GM12878 (cell line): ENCODE measurements at regions not wholly inside any gene's neighbourhood (a gene's known extent, or its start where the extent isn't known, plus 50 kb on each side); places are given as distances from the start of the nearest gene placed in this dataset.

ENCODE experiments used
- ATAC-seq: fragments of 200-7000 bp; cut with Tn5 transposase; 3 replicates; pipeline ENCODE4 v1.9.1; 2020; ENCODE audit warnings: mild to moderate bottlenecking, moderate library complexity
- BruUV-seq: library from RNA; stranded (reverse); fragments of 400-500 nt; replicated peaks from 2 replicates; lab custom pipeline; 2021; lab: Mats Ljungman, UMichigan
- CTCF ChIA-PET: fragments of 300-600 bp; sonication (Branson Sonifier 250); formaldehyde crosslinking; extraction: SDS; loops from one replicate; lab custom pipeline; 2021; ENCODE audit warnings: inconsistent platforms; lab: Yijun Ruan, JAX
- POLR2A ChIA-PET: fragments of 350-600 bp; formaldehyde crosslinking; extraction: SDS; loops from one replicate; lab custom pipeline; 2021; ENCODE audit warnings: inconsistent platforms; lab: Charles Lee
- RAD21 ChIA-PET: fragments of 300-600 bp; sonication (Branson Sonifier 250); formaldehyde crosslinking; loops from one replicate; lab custom pipeline; 2023; ENCODE audit warnings: antibody characterized with exemption; ENCODE audit not compliant: unreplicated experiment; lab: Charles Lee
- SMC1A ChIA-PET: fragments of 300-600 bp; sonication (Branson Sonifier 250); formaldehyde crosslinking; loops from one replicate; lab custom pipeline; 2023; ENCODE audit not compliant: unreplicated experiment, uncharacterized antibody; lab: Charles Lee
- DNase-seq: peaks from one replicate; pipeline ENCODE4 v3.0.0-alpha.2; 2011; ENCODE audit warnings: low read depth, low spot score
- FAIRE-seq: peaks from 3 replicates; lab custom pipeline; 2011; peaks lifted over from hg19 to GRCh38; lab: Jason Lieb, UNC
- H2AFZ ChIP-seq: 2 replicates; pipeline ENCODE4 v1.6.0; 2011; ENCODE audit warnings: low read depth, low read length, control low read depth; ENCODE audit not compliant: control insufficient read depth
- H3K27ac ChIP-seq: 2 replicates; pipeline ENCODE4 v1.5.1; 2011; ENCODE audit warnings: control low read depth; ENCODE audit not compliant: control insufficient read depth, insufficient read depth
- H3K27me3 ChIP-seq, 2 experiments: replicated peaks in 1 of 2; 2 replicates each; pipeline versions ENCODE4 v1.6.0 to v1.6.1; 2011; ENCODE audit warnings: low read length in 1 of 2; ENCODE audit not compliant: control insufficient read depth in 2 of 2, insufficient read depth in 2 of 2
- H3K36me3 ChIP-seq, 2 experiments: 2 replicates each; pipeline ENCODE4 v1.5.1; 2011; ENCODE audit warnings: low read length in 1 of 2; ENCODE audit not compliant: control insufficient read depth in 2 of 2, insufficient read depth in 2 of 2
- H3K4me1 ChIP-seq: 2 replicates; pipeline ENCODE4 v1.6.1; 2011; ENCODE audit warnings: mild to moderate bottlenecking, low read length, moderate library complexity, mixed read lengths; ENCODE audit not compliant: control insufficient read depth, insufficient read depth
- H3K4me2 ChIP-seq: 2 replicates; pipeline ENCODE4 v1.6.0; 2011; ENCODE audit warnings: control low read depth; ENCODE audit not compliant: control insufficient read depth, insufficient read depth
- H3K4me3 ChIP-seq: fragments of 200-600 bp; sonication (generic); 2 replicates; pipeline ENCODE4 v1.5.1; 2016
- H3K79me2 ChIP-seq: 2 replicates; pipeline ENCODE4 v1.6.0; 2011; ENCODE audit warnings: low read length; ENCODE audit not compliant: control insufficient read depth, insufficient read depth
- H3K9ac ChIP-seq: 2 replicates; pipeline ENCODE4 v1.8.0; 2011; ENCODE audit warnings: low read length, control low read depth, mixed read lengths; ENCODE audit not compliant: control insufficient read depth, insufficient read depth
- H3K9me3 ChIP-seq: replicated peaks from 3 replicates; pipeline ENCODE4 v1.5.1; 2011; ENCODE audit warnings: mild to moderate bottlenecking, low read length; ENCODE audit not compliant: control insufficient read depth, insufficient read depth
- H4K20me1 ChIP-seq: 2 replicates; pipeline ENCODE4 v1.6.0; 2011; ENCODE audit not compliant: control insufficient read depth, insufficient read depth
- CBFB ChIP-seq: IDR thresholded peaks from 2 replicates; pipeline ENCODE4 v1.6.1; 2016; ENCODE audit warnings: antibody characterized with exemption, low read depth
- CREM ChIP-seq: IDR thresholded peaks from 2 replicates; pipeline ENCODE4 v1.6.1; 2014; ENCODE audit warnings: antibody characterized with exemption, low read depth
- PAX8 ChIP-seq: fragments of 450-650 bp; IDR thresholded peaks from 2 replicates; pipeline ENCODE4 v1.6.1; 2017; ENCODE audit warnings: mild to moderate bottlenecking, moderate library complexity
- RBBP5 ChIP-seq: fragments of 200-600 bp; sonication (generic); conservative IDR thresholded peaks from 2 replicates; pipeline ENCODE4 v1.6.1; 2016
- RELA ChIP-seq: fragments of 450-650 bp; IDR thresholded peaks from 2 replicates; pipeline ENCODE4 v1.8.0; 2014; ENCODE audit warnings: borderline replicate concordance; ENCODE audit not compliant: partially characterized antibody
- WGBS: methylation state at CpG from one replicate; pipeline ENCODE4 v1.1.6; 2016; ENCODE audit warnings: low lambda C conversion rate; ENCODE audit not compliant: insufficient replicate concordance, insufficient coverage; ENCODE audit errors: missing lambda C conversion rate; 5-methylcytosine and 5-hydroxymethylcytosine counted together
- in situ Hi-C: fragments of 300-500 bp; cut with MboI; formaldehyde crosslinking; loops from 9 replicates; pipeline ENCODE4 v1.14.3; 2018; ENCODE audit warnings: mixed read lengths
- intact Hi-C: fragments of 100-400 bp; cut with micrococcal nuclease; formaldehyde crosslinking; loops from one replicate; pipeline ENCODE4 v1.14.2; 2022; ENCODE audit not compliant: unreplicated experiment
- TF ChIP-seq, protein P1 (sequence below): fragments of 450-650 bp; IDR thresholded peaks from 2 replicates; pipeline ENCODE4 v1.6.1; 2017; ENCODE audit warnings: mild to moderate bottlenecking, moderate library complexity
- TF ChIP-seq, protein P2 (sequence below): fragments of 450-650 bp; IDR thresholded peaks from 2 replicates; pipeline ENCODE4 v1.6.1; 2017; ENCODE audit warnings: low read depth, mild to moderate bottlenecking, moderate library complexity

DNA sequence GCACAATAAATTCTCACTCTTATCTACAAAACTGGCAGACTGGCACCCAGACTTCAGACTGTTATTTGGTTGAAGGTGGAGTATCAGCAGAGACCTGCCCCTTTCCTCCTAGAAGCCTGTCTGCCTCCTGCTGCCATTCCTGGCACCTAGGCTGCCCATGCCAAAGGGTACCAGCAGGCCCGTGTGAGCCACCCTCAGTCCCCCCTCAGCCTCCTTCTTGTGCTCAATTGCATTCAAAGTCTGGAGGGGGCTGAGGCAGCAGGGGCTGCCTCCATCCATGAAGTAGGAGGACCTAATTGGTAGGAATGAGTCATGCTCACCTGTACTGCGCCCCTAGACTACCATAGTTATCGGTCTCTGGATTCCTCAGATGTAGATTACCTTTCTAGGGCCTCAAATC, 440.9 kb upstream of the GRM3 start:
- no peak overlapping the region for H3K4me3 ChIP-seq
- no peaks in the 10 kb centered on the region for H4K20me1 ChIP-seq
- no peak for ATAC-seq
- H3K9me3 ChIP-seq: no peaks in the 10 kb centered on the region; the same call in 2 of the 3 replicates
- in situ Hi-C loops: no loop called here
- RAD21 ChIA-PET: no interaction called here
- H3K27ac ChIP-seq: no peak overlapping the region
- CTCF ChIA-PET: no interaction called here
- no peaks in the 10 kb centered on the region for H3K79me2 ChIP-seq
- SMC1A ChIA-PET: no interaction called here
- no peak for FAIRE-seq
- 2% methylated on average over 3 of the region's 3 CpGs for WGBS
- no peaks in the 10 kb centered on the region for H3K27me3 ChIP-seq
- TF ChIP-seq PAX8: no peak
- no peak for TF ChIP-seq CREM
- TF ChIP-seq, protein P1, sequence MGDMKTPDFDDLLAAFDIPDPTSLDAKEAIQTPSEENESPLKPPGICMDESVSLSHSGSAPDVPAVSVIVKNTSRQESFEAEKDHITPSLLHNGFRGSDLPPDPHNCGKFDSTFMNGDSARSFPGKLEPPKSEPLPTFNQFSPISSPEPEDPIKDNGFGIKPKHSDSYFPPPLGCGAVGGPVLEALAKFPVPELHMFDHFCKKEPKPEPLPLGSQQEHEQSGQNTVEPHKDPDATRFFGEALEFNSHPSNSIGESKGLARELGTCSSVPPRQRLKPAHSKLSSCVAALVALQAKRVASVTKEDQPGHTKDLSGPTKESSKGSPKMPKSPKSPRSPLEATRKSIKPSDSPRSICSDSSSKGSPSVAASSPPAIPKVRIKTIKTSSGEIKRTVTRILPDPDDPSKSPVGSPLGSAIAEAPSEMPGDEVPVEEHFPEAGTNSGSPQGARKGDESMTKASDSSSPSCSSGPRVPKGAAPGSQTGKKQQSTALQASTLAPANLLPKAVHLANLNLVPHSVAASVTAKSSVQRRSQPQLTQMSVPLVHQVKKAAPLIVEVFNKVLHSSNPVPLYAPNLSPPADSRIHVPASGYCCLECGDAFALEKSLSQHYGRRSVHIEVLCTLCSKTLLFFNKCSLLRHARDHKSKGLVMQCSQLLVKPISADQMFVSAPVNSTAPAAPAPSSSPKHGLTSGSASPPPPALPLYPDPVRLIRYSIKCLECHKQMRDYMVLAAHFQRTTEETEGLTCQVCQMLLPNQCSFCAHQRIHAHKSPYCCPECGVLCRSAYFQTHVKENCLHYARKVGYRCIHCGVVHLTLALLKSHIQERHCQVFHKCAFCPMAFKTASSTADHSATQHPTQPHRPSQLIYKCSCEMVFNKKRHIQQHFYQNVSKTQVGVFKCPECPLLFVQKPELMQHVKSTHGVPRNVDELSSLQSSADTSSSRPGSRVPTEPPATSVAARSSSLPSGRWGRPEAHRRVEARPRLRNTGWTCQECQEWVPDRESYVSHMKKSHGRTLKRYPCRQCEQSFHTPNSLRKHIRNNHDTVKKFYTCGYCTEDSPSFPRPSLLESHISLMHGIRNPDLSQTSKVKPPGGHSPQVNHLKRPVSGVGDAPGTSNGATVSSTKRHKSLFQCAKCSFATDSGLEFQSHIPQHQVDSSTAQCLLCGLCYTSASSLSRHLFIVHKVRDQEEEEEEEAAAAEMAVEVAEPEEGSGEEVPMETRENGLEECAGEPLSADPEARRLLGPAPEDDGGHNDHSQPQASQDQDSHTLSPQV: no peak
- TF ChIP-seq RELA: no peak
- TF ChIP-seq RBBP5: no peak
- TF ChIP-seq, protein P2, sequence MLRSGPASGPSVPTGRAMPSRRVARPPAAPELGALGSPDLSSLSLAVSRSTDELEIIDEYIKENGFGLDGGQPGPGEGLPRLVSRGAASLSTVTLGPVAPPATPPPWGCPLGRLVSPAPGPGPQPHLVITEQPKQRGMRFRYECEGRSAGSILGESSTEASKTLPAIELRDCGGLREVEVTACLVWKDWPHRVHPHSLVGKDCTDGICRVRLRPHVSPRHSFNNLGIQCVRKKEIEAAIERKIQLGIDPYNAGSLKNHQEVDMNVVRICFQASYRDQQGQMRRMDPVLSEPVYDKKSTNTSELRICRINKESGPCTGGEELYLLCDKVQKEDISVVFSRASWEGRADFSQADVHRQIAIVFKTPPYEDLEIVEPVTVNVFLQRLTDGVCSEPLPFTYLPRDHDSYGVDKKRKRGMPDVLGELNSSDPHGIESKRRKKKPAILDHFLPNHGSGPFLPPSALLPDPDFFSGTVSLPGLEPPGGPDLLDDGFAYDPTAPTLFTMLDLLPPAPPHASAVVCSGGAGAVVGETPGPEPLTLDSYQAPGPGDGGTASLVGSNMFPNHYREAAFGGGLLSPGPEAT: no peak
- TF ChIP-seq CBFB: no peak
- no peaks in the 10 kb centered on the region for H3K4me1 ChIP-seq
- no peak overlapping the region for H3K4me2 ChIP-seq
- no peak overlapping the region for H3K9ac ChIP-seq
- no TSS peak for BruUV-seq
- no peaks in the 10 kb centered on the region for H3K36me3 ChIP-seq
- H2AFZ ChIP-seq: no peak overlapping the region
- no peak for DNase-seq
- intact Hi-C loops: no loop called here
- POLR2A ChIA-PET: no interaction called here
